Endodermal cell (in vitro differentiated cells): ENCODE measurements at regions not wholly inside any gene's neighbourhood (a gene's known extent, or its start where the extent isn't known, plus 50 kb on each side); places are given as distances from the start of the nearest gene placed in this dataset.
A peak's percentile ranks its signal among the peaks of the same experiment; 100 is the strongest.
"Not testable (repeated sequence)": the region's sequence is repeated elsewhere in the genome, so short reads cannot be mapped to it uniquely, and the experiment has no call there.

ENCODE experiments used
- DNase-seq: peaks from one replicate; pipeline ENCODE4 v3.0.0-alpha.2; 2017
- H3K27ac ChIP-seq: 2 replicates; pipeline ENCODE4 v1.5.1; 2013; ENCODE audit warnings: mild to moderate bottlenecking, low read depth, low read length, moderate library complexity
- H3K27me3 ChIP-seq: 2 replicates; pipeline ENCODE4 v1.6.1; 2013; ENCODE audit warnings: mild to moderate bottlenecking, low read length, moderate library complexity; ENCODE audit not compliant: insufficient read depth, control insufficient read depth, poor library complexity, severe bottlenecking
- H3K36me3 ChIP-seq: 2 replicates; pipeline ENCODE4 v1.7.0; 2013; ENCODE audit warnings: mild to moderate bottlenecking, low read length, moderate library complexity; ENCODE audit not compliant: control insufficient read depth, insufficient read depth
- H3K4me1 ChIP-seq: one replicate; pipeline ENCODE4 v1.7.0; 2013; ENCODE audit warnings: low read length; ENCODE audit not compliant: control insufficient read depth, insufficient read depth
- H3K4me3 ChIP-seq: 2 replicates; pipeline ENCODE4 v1.5.1; 2013; ENCODE audit warnings: mild to moderate bottlenecking, low read length, moderate library complexity
- H3K9ac ChIP-seq: 2 replicates; pipeline ENCODE4 v1.6.1; 2013; ENCODE audit warnings: mild to moderate bottlenecking, low read length, moderate library complexity; ENCODE audit not compliant: poor library complexity, severe bottlenecking; ENCODE audit errors: extremely low read depth
- H3K9me3 ChIP-seq: 2 replicates; pipeline ENCODE4 v1.6.1; 2013; ENCODE audit warnings: mild to moderate bottlenecking, low read length, moderate library complexity; ENCODE audit not compliant: control insufficient read depth
- H3K27ac Mint-ChIP-seq: 2 replicates; pipeline ENCODE4 v1.8.0; 2020; ENCODE audit warnings: mixed read lengths
- H3K27me3 Mint-ChIP-seq: 2 replicates; pipeline ENCODE4 v1.8.0; 2021; ENCODE audit warnings: mild to moderate bottlenecking, mixed read lengths; ENCODE audit not compliant: insufficient read depth
- H3K36me3 Mint-ChIP-seq: 2 replicates; pipeline ENCODE4 v1.8.0; 2020; ENCODE audit warnings: low read depth, mixed read lengths
- H3K4me1 Mint-ChIP-seq: 2 replicates; pipeline ENCODE4 v1.8.0; 2020; ENCODE audit warnings: mixed read lengths
- H3K4me3 Mint-ChIP-seq: 2 replicates; pipeline ENCODE4 v1.8.0; 2020; ENCODE audit warnings: mild to moderate bottlenecking, moderate library complexity, mixed read lengths
- H3K9me3 Mint-ChIP-seq: 2 replicates; pipeline ENCODE4 v1.8.0; 2020; ENCODE audit warnings: mild to moderate bottlenecking, mixed read lengths
- WGBS, 2 experiments: methylation state at CpG; one replicate each; pipeline versions ENCODE4 v1.1.5 to v1.1.7; 2013; ENCODE audit warnings: missing lambda C conversion rate in 2 of 2, mixed read lengths in 1 of 2; ENCODE audit not compliant: insufficient coverage in 1 of 2, insufficient read length in 1 of 2; 5-methylcytosine and 5-hydroxymethylcytosine counted together
- TF ChIP-seq, protein P1 (sequence below): fragments of 200-600 bp; sonication (generic); conservative IDR thresholded peaks from 2 replicates; pipeline ENCODE4 v1.5.0; 2021; ENCODE audit warnings: antibody characterized with exemption, mild to moderate bottlenecking

GRCh38 chr5:41995193-41995592, 70.1 kb downstream of the FBXO4 start:
- Mint-ChIP-seq H3K9me3 (peaks cover 11% of the 10 kb centered on the region), H3K36me3 (no peaks in the 10 kb centered on the region), H3K4me1 (no peaks in the 10 kb centered on the region), H3K27ac (no peak overlapping the region), H3K4me3 (no peak overlapping the region), H3K27me3 (no peaks in the 10 kb centered on the region)
- DNase-seq: no peak
- H3K4me3 ChIP-seq: no peak overlapping the region
- H3K9me3 ChIP-seq: no peaks in the 10 kb centered on the region
- H3K27me3 ChIP-seq: no peaks in the 10 kb centered on the region
- H3K9ac ChIP-seq: no peak overlapping the region
- H3K36me3 ChIP-seq: no peaks in the 10 kb centered on the region
- H3K4me1 ChIP-seq: no peaks in the 10 kb centered on the region
- TF ChIP-seq, protein P1, sequence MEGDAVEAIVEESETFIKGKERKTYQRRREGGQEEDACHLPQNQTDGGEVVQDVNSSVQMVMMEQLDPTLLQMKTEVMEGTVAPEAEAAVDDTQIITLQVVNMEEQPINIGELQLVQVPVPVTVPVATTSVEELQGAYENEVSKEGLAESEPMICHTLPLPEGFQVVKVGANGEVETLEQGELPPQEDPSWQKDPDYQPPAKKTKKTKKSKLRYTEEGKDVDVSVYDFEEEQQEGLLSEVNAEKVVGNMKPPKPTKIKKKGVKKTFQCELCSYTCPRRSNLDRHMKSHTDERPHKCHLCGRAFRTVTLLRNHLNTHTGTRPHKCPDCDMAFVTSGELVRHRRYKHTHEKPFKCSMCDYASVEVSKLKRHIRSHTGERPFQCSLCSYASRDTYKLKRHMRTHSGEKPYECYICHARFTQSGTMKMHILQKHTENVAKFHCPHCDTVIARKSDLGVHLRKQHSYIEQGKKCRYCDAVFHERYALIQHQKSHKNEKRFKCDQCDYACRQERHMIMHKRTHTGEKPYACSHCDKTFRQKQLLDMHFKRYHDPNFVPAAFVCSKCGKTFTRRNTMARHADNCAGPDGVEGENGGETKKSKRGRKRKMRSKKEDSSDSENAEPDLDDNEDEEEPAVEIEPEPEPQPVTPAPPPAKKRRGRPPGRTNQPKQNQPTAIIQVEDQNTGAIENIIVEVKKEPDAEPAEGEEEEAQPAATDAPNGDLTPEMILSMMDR: no peak
- 77 to 87% methylated on average over 2 to 3 of the region's 3 CpGs for WGBS, 2 experiments
- no peak overlapping the region for H3K27ac ChIP-seq

DNA sequence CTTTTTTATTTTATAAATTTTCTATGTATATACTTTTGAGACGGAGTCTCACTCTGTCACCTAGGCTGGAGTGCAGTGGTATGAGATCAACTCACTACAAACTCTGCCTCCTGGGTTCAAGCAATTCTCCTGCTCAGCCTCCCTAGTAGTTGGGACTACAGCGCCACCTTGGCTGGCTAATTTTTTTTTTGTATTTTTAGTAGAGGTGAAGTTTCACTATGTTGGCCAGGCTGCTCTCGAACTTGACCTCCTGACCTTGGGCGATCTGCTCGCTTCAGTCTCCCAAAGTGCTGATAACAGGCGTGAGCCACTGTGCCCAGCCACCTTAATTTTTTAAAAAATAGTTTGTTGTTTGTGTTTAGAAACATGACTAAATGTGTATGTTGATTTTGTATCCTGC, 76.6 kb downstream of the FBXO4 start:
- no peaks in the 10 kb centered on the region for H3K36me3 ChIP-seq
- Mint-ChIP-seq H3K27me3 (no peaks in the 10 kb centered on the region), H3K27ac (no peak overlapping the region), H3K4me1 (no peaks in the 10 kb centered on the region), H3K4me3 (no peak overlapping the region), H3K36me3 (no peaks in the 10 kb centered on the region), H3K9me3 (peaks cover 11% of the 10 kb centered on the region)
- 89% methylated on average over 6 of the region's 6 CpGs; no CpG with 5 or more reads in 1 of the 2 experiments for WGBS, 2 experiments
- no peaks in the 10 kb centered on the region for H3K9me3 ChIP-seq
- no peak overlapping the region for H3K4me3 ChIP-seq
- H3K9ac ChIP-seq: no peak overlapping the region
- H3K27ac ChIP-seq: no peak overlapping the region
- peak; percentile 46 for DNase-seq
- TF ChIP-seq, protein P1: peak; percentile 33
- no peaks in the 10 kb centered on the region for H3K4me1 ChIP-seq
- no peaks in the 10 kb centered on the region for H3K27me3 ChIP-seq

GRCh38 chr5:42003852-42004251, 78.8 kb downstream of the FBXO4 start:
- H3K9me3 Mint-ChIP-seq, H3K27ac Mint-ChIP-seq, H3K36me3 Mint-ChIP-seq, H3K4me1 Mint-ChIP-seq, DNase-seq, H3K36me3 ChIP-seq, H3K4me1 ChIP-seq, H3K4me3 ChIP-seq, H3K27me3 ChIP-seq, H3K27ac ChIP-seq, H3K9me3 ChIP-seq, H3K4me3 Mint-ChIP-seq, H3K27me3 Mint-ChIP-seq, H3K9ac ChIP-seq: not testable (repeated sequence)
- 97 to 100% methylated on average over 4 of the region's 4 CpGs for WGBS, 2 experiments

DNA sequence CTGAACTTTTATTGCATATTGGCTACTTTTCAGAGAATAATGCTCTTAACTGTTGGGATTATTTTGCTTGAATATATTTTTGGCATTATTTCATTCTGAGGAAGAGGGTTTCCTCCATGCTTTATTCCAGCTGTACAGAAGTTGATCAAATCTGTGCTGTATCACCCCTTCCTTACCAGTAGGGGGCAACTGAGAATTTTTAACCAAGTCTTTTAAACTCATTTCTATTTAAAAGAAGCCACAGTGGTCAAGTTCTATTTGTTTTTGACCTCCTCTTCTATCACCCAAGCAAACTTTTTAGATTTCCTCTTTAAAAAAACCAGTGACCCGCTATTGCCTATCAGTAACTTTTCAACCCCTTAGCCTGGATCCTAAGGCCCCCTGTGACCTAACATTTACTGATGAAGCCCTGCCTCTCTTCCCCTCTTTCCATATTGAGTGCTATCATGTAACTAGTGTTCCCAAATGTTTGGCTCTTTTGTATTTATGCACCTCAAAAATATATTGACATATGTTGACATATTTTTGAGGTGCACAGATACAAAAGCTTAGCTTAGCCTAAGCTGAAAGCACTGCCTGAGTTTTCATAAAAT, 80.6 kb downstream of the FBXO4 start:
- 23 to 40% methylated on average over 1 of the region's 1 CpG for WGBS, 2 experiments
- Histone ChIP-seq H3K4me1 (no peaks in the 10 kb centered on the region), H3K27ac (no peak overlapping the region), H3K9ac (no peak overlapping the region), H3K9me3 (no peaks in the 10 kb centered on the region), H3K4me3 (no peak overlapping the region), H3K36me3 (no peaks in the 10 kb centered on the region), H3K27me3 (no peaks in the 10 kb centered on the region)
- Mint-ChIP-seq H3K27me3 (no peaks in the 10 kb centered on the region), H3K4me3 (no peak overlapping the region), H3K9me3 (no peaks in the 10 kb centered on the region), H3K36me3 (no peaks in the 10 kb centered on the region), H3K27ac (no peak overlapping the region), H3K4me1 (no peaks in the 10 kb centered on the region)
- TF ChIP-seq, protein P1: peak; percentile 89
- no peak for DNase-seq
